H1 (cell line): ENCODE measurements at regions not wholly inside any gene's neighbourhood (a gene's known extent, or its start where the extent isn't known, plus 50 kb on each side); places are given as distances from the start of the nearest gene placed in this dataset.

ENCODE experiments used
- CTCF ChIA-PET: fragments of 300-600 bp; sonication (Branson Sonifier 250); formaldehyde crosslinking; loops from one replicate; lab custom pipeline; 2021; ENCODE audit not compliant: partially characterized antibody; lab: Charles Lee
- POLR2A ChIA-PET: fragments of 300-600 bp; sonication (Branson Sonifier 250); formaldehyde crosslinking; loops from one replicate; lab custom pipeline; 2021; ENCODE audit warnings: inconsistent platforms; ENCODE audit not compliant: partially characterized antibody; lab: Charles Lee
- DNase-seq, 2 experiments: peaks; one replicate each; pipeline versions ENCODE4 v3.0.0 to v3.0.0-alpha.2; 2010 to 2022; ENCODE audit warnings: low spot score in 2 of 2, low read depth in 1 of 2, mixed read lengths in 1 of 2
- FAIRE-seq: peaks from 2 replicates; lab custom pipeline; 2011; peaks lifted over from hg19 to GRCh38; lab: Jason Lieb, UNC
- H2AFZ ChIP-seq: 2 replicates; pipeline ENCODE4 v1.8.1; 2012; ENCODE audit warnings: low read length, inconsistent platforms
- H2AK5ac ChIP-seq: 2 replicates; pipeline ENCODE4 v1.6.1; 2013; ENCODE audit warnings: low read depth, low read length
- H2BK120ac ChIP-seq: replicated peaks from 2 replicates; pipeline ENCODE3; 2013; ENCODE audit warnings: low read depth, low read length, inconsistent platforms
- H2BK12ac ChIP-seq: 2 replicates; pipeline ENCODE4 v1.6.1; 2013; ENCODE audit warnings: low read depth, low read length
- H2BK15ac ChIP-seq: 2 replicates; pipeline ENCODE4 v1.6.1; 2013; ENCODE audit warnings: low read length
- H2BK20ac ChIP-seq: 2 replicates; pipeline ENCODE4 v1.6.1; 2013; ENCODE audit warnings: low read length
- H2BK5ac ChIP-seq: 2 replicates; pipeline ENCODE4 v1.6.1; 2013; ENCODE audit warnings: low read depth, low read length
- H3K14ac ChIP-seq: 2 replicates; pipeline ENCODE4 v1.6.1; 2013; ENCODE audit warnings: inconsistent platforms; ENCODE audit not compliant: insufficient read length
- H3K18ac ChIP-seq: 2 replicates; pipeline ENCODE4 v1.6.1; 2013; ENCODE audit warnings: low read length; ENCODE audit errors: extremely low read depth
- H3K23ac ChIP-seq: 2 replicates; pipeline ENCODE4 v1.6.1; 2013; ENCODE audit warnings: inconsistent platforms; ENCODE audit not compliant: insufficient read length
- H3K23me2 ChIP-seq: 2 replicates; pipeline ENCODE4 v1.6.1; 2013; ENCODE audit warnings: low read depth, low read length
- H3K27ac ChIP-seq: 2 replicates; pipeline ENCODE4 v1.6.1; 2011; ENCODE audit warnings: low read depth, low read length, inconsistent platforms
- H3K27me3 ChIP-seq, 4 experiments: replicated peaks in 1 of 4; 1 replicate in 1 of 4; 2 replicates in 3 of 4; pipeline versions ENCODE4 v1.6.1 to v1.8.1; 2011 to 2013; ENCODE audit warnings: low read length in 3 of 4, mild to moderate bottlenecking in 3 of 4, inconsistent platforms in 2 of 4, mixed read lengths in 2 of 4, moderate library complexity in 1 of 4; ENCODE audit not compliant: control insufficient read depth in 3 of 4, insufficient read depth in 3 of 4; ENCODE audit errors: extremely low read depth in 1 of 4
- H3K36me3 ChIP-seq, 4 experiments: 2 replicates each; pipeline versions ENCODE4 v1.6.1 to v1.8.1; 2011 to 2013; ENCODE audit warnings: mild to moderate bottlenecking in 4 of 4, low read length in 3 of 4, moderate library complexity in 2 of 4, control low read depth in 1 of 4, inconsistent platforms in 1 of 4; ENCODE audit not compliant: insufficient read depth in 4 of 4, control insufficient read depth in 2 of 4
- H3K4ac ChIP-seq: replicated peaks from 2 replicates; pipeline ENCODE3; 2013; ENCODE audit warnings: low read length, low read depth, mixed read lengths, inconsistent platforms; ENCODE audit not compliant: insufficient read length
- H3K4me1 ChIP-seq, 4 experiments: replicated peaks in 1 of 4; 1 replicate in 1 of 4; 2 replicates in 3 of 4; pipeline versions ENCODE4 v1.6.1 to v1.8.1; 2011 to 2013; ENCODE audit warnings: low read length in 3 of 4, inconsistent platforms in 2 of 4, mixed read lengths in 1 of 4; ENCODE audit not compliant: insufficient read depth in 4 of 4, control insufficient read depth in 3 of 4
- H3K4me2 ChIP-seq, 2 experiments: 2 replicates each; pipeline versions ENCODE4 v1.6.1 to v1.8.1; 2011 to 2013; ENCODE audit warnings: low read depth in 2 of 2, low read length in 2 of 2, control low read depth in 1 of 2, inconsistent platforms in 1 of 2, mild to moderate bottlenecking in 1 of 2; ENCODE audit not compliant: insufficient read depth in 1 of 2
- H3K4me3 ChIP-seq, 4 experiments: fragments of 200-600, 300-600 bp in 1 of 4; sonication (generic), shearing (Covaris generic), sonication (Bioruptor Twin) in 1 of 4; 2 replicates each; pipeline versions ENCODE4 v1.5.1 to v1.8.1; 2011 to 2016; ENCODE audit warnings: low read length in 4 of 4, low read depth in 3 of 4, control low read depth in 2 of 4, inconsistent platforms in 2 of 4, mild to moderate bottlenecking in 2 of 4, mixed read lengths in 1 of 4, moderate library complexity in 1 of 4; ENCODE audit not compliant: insufficient read depth in 2 of 4; ENCODE audit errors: extremely low read depth in 1 of 4
- H3K56ac ChIP-seq: replicated peaks from 2 replicates; pipeline ENCODE3; 2013; ENCODE audit warnings: low read depth, mild to moderate bottlenecking, mixed read lengths, low read length, inconsistent platforms; ENCODE audit not compliant: insufficient read length
- H3K79me1 ChIP-seq: 2 replicates; pipeline ENCODE4 v1.6.1; 2013; ENCODE audit warnings: low read depth, low read length, control low read depth
- H3K79me2 ChIP-seq, 2 experiments: 2 replicates each; pipeline versions ENCODE4 v1.6.1 to v1.8.1; 2012 to 2013; ENCODE audit warnings: low read length in 2 of 2, mild to moderate bottlenecking in 2 of 2, inconsistent platforms in 1 of 2; ENCODE audit not compliant: insufficient read depth in 2 of 2, control insufficient read depth in 1 of 2
- H3K9ac ChIP-seq, 4 experiments: replicated peaks in 1 of 4; 1 replicate in 1 of 4; 2 replicates in 3 of 4; pipeline versions ENCODE4 v1.6.1 to v1.8.1; 2011 to 2013; ENCODE audit warnings: low read depth in 3 of 4, low read length in 3 of 4, control low read depth in 2 of 4, mild to moderate bottlenecking in 2 of 4, moderate library complexity in 2 of 4, inconsistent platforms in 1 of 4; ENCODE audit errors: extremely low read depth in 1 of 4
- H3K9me3 ChIP-seq, 2 experiments: 2 replicates each; pipeline versions ENCODE4 v1.6.1 to v1.8.1; 2012 to 2013; ENCODE audit warnings: mild to moderate bottlenecking in 2 of 2, moderate library complexity in 2 of 2, control low read depth in 1 of 2, inconsistent platforms in 1 of 2, low read depth in 1 of 2, low read length in 1 of 2, mixed read lengths in 1 of 2; ENCODE audit not compliant: insufficient read depth in 2 of 2
- H4K20me1 ChIP-seq, 2 experiments: replicated peaks in 1 of 2; 2 replicates each; pipeline versions ENCODE3 to v1.8.1; 2011 to 2013; ENCODE audit warnings: inconsistent platforms in 2 of 2, low read length in 2 of 2, mild to moderate bottlenecking in 1 of 2; ENCODE audit not compliant: insufficient read depth in 2 of 2, control insufficient read depth in 1 of 2
- H4K5ac ChIP-seq: 2 replicates; pipeline ENCODE4 v1.6.1; 2013; ENCODE audit warnings: low read length, low read depth, mixed read lengths, inconsistent platforms; ENCODE audit not compliant: insufficient read length
- H4K8ac ChIP-seq: 2 replicates; pipeline ENCODE4 v1.8.0; 2013; ENCODE audit warnings: mild to moderate bottlenecking, moderate library complexity, low read length, inconsistent platforms; ENCODE audit not compliant: insufficient read depth; ENCODE audit errors: extremely low read depth
- H4K91ac ChIP-seq: replicated peaks from 2 replicates; pipeline ENCODE3; 2013; ENCODE audit warnings: low read length, mixed read lengths, inconsistent platforms; ENCODE audit not compliant: insufficient read length
- CBX8 ChIP-seq: fragments of 300-800, 300-1000 bp; sonication (generic); IDR thresholded peaks from 2 replicates; pipeline ENCODE4 v1.7.1; 2016; ENCODE audit warnings: low read depth, low read length, borderline replicate concordance
- CHD2 ChIP-seq: IDR thresholded peaks from 2 replicates; pipeline ENCODE4 v1.6.1; 2012; ENCODE audit warnings: low read length, improper control_type of control experiment
- CTBP2 ChIP-seq: IDR thresholded peaks from 2 replicates; pipeline ENCODE4 v1.7.0; 2011; ENCODE audit warnings: borderline replicate concordance, mild to moderate bottlenecking, moderate library complexity, mixed read lengths, low read length; ENCODE audit not compliant: insufficient read depth, insufficient read length
- POU5F1 ChIP-seq: IDR thresholded peaks from 2 replicates; pipeline ENCODE4 v1.6.1; 2011; ENCODE audit warnings: low read depth, mild to moderate bottlenecking, low read length, moderate library complexity
- RBBP5 ChIP-seq: IDR thresholded peaks from 2 replicates; pipeline ENCODE4 v1.7.1; 2012; ENCODE audit warnings: low read depth, mild to moderate bottlenecking, inconsistent platforms, low read length, moderate library complexity, borderline replicate concordance
- SP4 ChIP-seq: IDR thresholded peaks from 2 replicates; pipeline ENCODE4 v1.6.1; 2012; ENCODE audit warnings: low read length, inconsistent platforms
- SRF ChIP-seq: IDR thresholded peaks from 2 replicates; pipeline ENCODE4 v1.6.1; 2011; ENCODE audit warnings: mild to moderate bottlenecking, low read depth, low read length, moderate library complexity
- TAF7 ChIP-seq: optimal IDR thresholded peaks from 2 replicates; pipeline ENCODE3; 2011; ENCODE audit warnings: low read depth, mild to moderate bottlenecking, inconsistent platforms, low read length, moderate library complexity, borderline replicate concordance
- YY1 ChIP-seq: IDR thresholded peaks from 2 replicates; pipeline ENCODE4 v1.6.1; 2011; ENCODE audit warnings: low read depth, mild to moderate bottlenecking, low read length
- WGBS, 2 experiments: shearing (Covaris generic) in 1 of 2; methylation state at CpG; one replicate each; pipeline versions ENCODE4 v1.1.6 to v1.1.7; 2013 to 2015; ENCODE audit warnings: low lambda C conversion rate in 2 of 2, mixed read lengths in 2 of 2, inconsistent platforms in 1 of 2, low coverage in 1 of 2, missing lambda C conversion rate in 1 of 2; ENCODE audit not compliant: insufficient replicate concordance in 2 of 2, insufficient coverage in 1 of 2, insufficient read length in 1 of 2; ENCODE audit errors: extremely low coverage in 1 of 2, missing lambda C conversion rate in 1 of 2; 5-methylcytosine and 5-hydroxymethylcytosine counted together

- H3K79me2 ChIP-seq, result no peaks in the 10 kb centered on the region
- no peak overlapping the region for H2BK15ac ChIP-seq
- no peaks in the 10 kb centered on the region for H3K23me2 ChIP-seq
- H3K4me1 ChIP-seq, result no peaks in the 10 kb centered on the region
- H3K4me3 ChIP-seq, result no peak overlapping the region
- H2BK20ac ChIP-seq, result no peak overlapping the region
- no peaks in the 10 kb centered on the region for H3K79me1 ChIP-seq
- no peak for DNase-seq
- no peak overlapping the region for H2AFZ ChIP-seq
- H4K20me1 ChIP-seq, result no peaks in the 10 kb centered on the region
- ChIA-PET CTCF (no interaction called here), POLR2A (no interaction called here)
- H4K5ac ChIP-seq, result no peak overlapping the region
- H3K27ac ChIP-seq, result no peak overlapping the region
- H3K9me3 ChIP-seq, result no peaks in the 10 kb centered on the region
- H2BK120ac ChIP-seq, result no peak overlapping the region
- FAIRE-seq, result no peak
- no peak overlapping the region for H2BK5ac ChIP-seq
- TF ChIP-seq CTBP2 (no peak), RBBP5 (no peak), CBX8 (no peak), TAF7 (no peak), YY1 (no peak), SRF (no peak), CHD2 (no peak), POU5F1 (no peak), SP4 (no peak)
- no peak overlapping the region for H4K8ac ChIP-seq
- no peak overlapping the region for H3K23ac ChIP-seq
- H2BK12ac ChIP-seq, result no peak overlapping the region
- no peak overlapping the region for H3K18ac ChIP-seq
- no peaks in the 10 kb centered on the region for H3K36me3 ChIP-seq
- no peak overlapping the region for H3K14ac ChIP-seq
- H3K4me2 ChIP-seq, result no peak overlapping the region
- no peak overlapping the region for H4K91ac ChIP-seq
- H3K9ac ChIP-seq, result no peak overlapping the region
- 86% methylated on average over 3 of the region's 3 CpGs; no CpG with 5 or more reads in 1 of the 2 experiments for WGBS, 2 experiments
- H2AK5ac ChIP-seq, result no peak overlapping the region
- no peak overlapping the region for H3K56ac ChIP-seq
- H3K4ac ChIP-seq, result no peak overlapping the region
- H3K27me3 ChIP-seq, result no peaks in the 10 kb centered on the region
Observed at GRCh38 chr9:11546231-11546630, 933.4 kb upstream of the PTPRD start.
